Stomach (tissue), 8 donors: ENCODE measurements at regions not wholly inside any gene's neighbourhood (a gene's known extent, or its start where the extent isn't known, plus 50 kb on each side); places are given as distances from the start of the nearest gene placed in this dataset.
A peak's percentile ranks its signal among the peaks of the same experiment; 100 is the strongest.

Experiments
- DNase-seq, 2 donors: peaks; one replicate each; pipeline versions ENCODE4 v3.0.0 to v3.0.0-alpha.2; 2013 to 2019
- H3K27ac ChIP-seq, 5 donors: fragments of 200-600 bp in 4 of 5; sonication (generic) in 4 of 5; one replicate each; pipeline ENCODE4 v1.5.1; 2013 to 2019; ENCODE audit warnings: mild to moderate bottlenecking in 1 of 5, moderate library complexity in 1 of 5
- H3K27me3 ChIP-seq, 3 donors: fragments of 200-600 bp; sonication (generic); one replicate each; pipeline ENCODE4 v1.5.1; 2017 to 2019; ENCODE audit warnings: mixed run types in 1 of 3
- H3K36me3 ChIP-seq, 4 donors: fragments of 200-600 bp; sonication (generic); 1 replicate in 3 of 4; 2 replicates in 1 of 4; pipeline ENCODE4 v1.5.1; 2016 to 2019
- H3K4me1 ChIP-seq, 4 donors: fragments of 200-600 bp; sonication (generic); one replicate each; pipeline ENCODE4 v1.5.1; 2016 to 2019
- H3K4me3 ChIP-seq, 4 donors: fragments of 200-600 bp; sonication (generic) in 3 of 4; one replicate each; pipeline ENCODE4 v1.5.1; 2016 to 2019; ENCODE audit warnings: mild to moderate bottlenecking in 1 of 4
- H3K9me3 ChIP-seq, 4 donors: fragments of 200-600 bp; sonication (generic); one replicate each; pipeline ENCODE4 v1.5.1; 2016 to 2019
- EP300 ChIP-seq: sonication (generic); formaldehyde crosslinking; IDR thresholded peaks from one replicate; pipeline ENCODE4 v1.6.1; 2017; ENCODE audit warnings: antibody characterized with exemption
- POLR2A ChIP-seq, 4 donors: fragments of 450-650 bp; IDR thresholded peaks; one replicate each; pipeline ENCODE4 v1.6.1; 2016; ENCODE audit warnings: antibody characterized with exemption in 4 of 4, control low read depth in 2 of 4, mild to moderate bottlenecking in 1 of 4, moderate library complexity in 1 of 4
- POLR2AphosphoS5 ChIP-seq, 3 donors: sonication (generic); formaldehyde crosslinking; IDR thresholded peaks; one replicate each; pipeline ENCODE4 v1.6.1; 2016; ENCODE audit warnings: antibody characterized with exemption in 3 of 3
- WGBS, 5 donors: extraction: QIAGEN DNeasy Blood & Tissue Kit in 3 of 5; methylation state at CpG; one replicate each; pipeline versions ENCODE4 v1.1.5 to v1.1.7; 2013 to 2018; 5-methylcytosine and 5-hydroxymethylcytosine counted together
- intact Hi-C: fragments of 100-400 bp; cut with DNase I; formaldehyde crosslinking; loops from one replicate; pipeline ENCODE4 v1.15.1; 2023; ENCODE audit warnings: low total_unique reads
- TF ChIP-seq, protein P1 (sequence below), 7 experiments: fragments of 450-650 bp in 4 of 7; fragments of 200-600 bp in 3 of 7; sonication (generic) in 3 of 7; IDR thresholded peaks; one replicate each; pipeline ENCODE4 v1.5.1; 2016 to 2019; ENCODE audit warnings: antibody characterized with exemption in 7 of 7, control low read depth in 2 of 7, mild to moderate bottlenecking in 1 of 7
- donor health status: healthy with polysubstance abuse.
- donor health status: Bipolar disorder and iron deficiency.
- donor health status: healthy.

DNA sequence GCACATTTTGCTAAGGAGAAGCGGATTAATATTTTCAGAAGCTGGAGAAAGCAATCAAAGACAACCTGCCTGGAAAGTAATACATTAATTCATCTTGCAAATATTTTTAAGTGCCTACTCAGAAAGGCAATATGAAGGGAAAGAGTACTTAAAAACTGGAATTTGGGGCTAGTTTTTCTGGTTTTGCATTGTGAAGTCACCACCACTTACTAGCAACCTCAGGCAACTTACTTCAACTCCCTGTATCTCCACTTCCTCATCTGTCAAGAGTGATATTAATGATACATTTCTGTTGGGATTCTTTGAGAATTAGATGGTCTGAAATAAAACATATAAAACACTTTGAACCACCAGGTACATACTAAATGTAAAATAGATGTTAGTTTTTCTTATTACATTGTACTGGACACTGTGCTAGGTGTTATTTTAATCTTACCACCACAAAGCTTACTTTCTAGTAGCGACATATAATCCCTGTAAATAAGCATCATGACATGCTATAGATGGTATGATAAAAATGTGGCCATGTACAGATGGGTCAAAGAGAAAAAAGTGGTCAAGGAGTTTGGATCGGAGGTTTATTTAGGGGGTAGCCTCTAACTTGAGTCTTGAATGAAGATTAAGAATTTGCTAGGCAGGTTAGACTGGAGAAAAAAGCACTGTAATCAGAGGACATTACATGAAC is 101.2 kb downstream of the SPRY2 start:
- Histone ChIP-seq H3K27me3 (no peaks in the 10 kb centered on the region), H3K27ac (no peak overlapping the region), H3K36me3 (no peaks in the 10 kb centered on the region), H3K4me3 (no peak overlapping the region), H3K4me1 (peaks cover 0 to 7% (median 3%) of the 10 kb centered on the region in 4 donors), H3K9me3 (no peaks in the 10 kb centered on the region)
- no peak for DNase-seq
- WGBS, 5 donors, result 68 to 90% (median 81%) methylated on average over 3 of the region's 3 CpGs
- TF ChIP-seq, protein P1, sequence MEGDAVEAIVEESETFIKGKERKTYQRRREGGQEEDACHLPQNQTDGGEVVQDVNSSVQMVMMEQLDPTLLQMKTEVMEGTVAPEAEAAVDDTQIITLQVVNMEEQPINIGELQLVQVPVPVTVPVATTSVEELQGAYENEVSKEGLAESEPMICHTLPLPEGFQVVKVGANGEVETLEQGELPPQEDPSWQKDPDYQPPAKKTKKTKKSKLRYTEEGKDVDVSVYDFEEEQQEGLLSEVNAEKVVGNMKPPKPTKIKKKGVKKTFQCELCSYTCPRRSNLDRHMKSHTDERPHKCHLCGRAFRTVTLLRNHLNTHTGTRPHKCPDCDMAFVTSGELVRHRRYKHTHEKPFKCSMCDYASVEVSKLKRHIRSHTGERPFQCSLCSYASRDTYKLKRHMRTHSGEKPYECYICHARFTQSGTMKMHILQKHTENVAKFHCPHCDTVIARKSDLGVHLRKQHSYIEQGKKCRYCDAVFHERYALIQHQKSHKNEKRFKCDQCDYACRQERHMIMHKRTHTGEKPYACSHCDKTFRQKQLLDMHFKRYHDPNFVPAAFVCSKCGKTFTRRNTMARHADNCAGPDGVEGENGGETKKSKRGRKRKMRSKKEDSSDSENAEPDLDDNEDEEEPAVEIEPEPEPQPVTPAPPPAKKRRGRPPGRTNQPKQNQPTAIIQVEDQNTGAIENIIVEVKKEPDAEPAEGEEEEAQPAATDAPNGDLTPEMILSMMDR (IDR thresholded peaks at IDR 0.05), result no peak
- TF ChIP-seq POLR2A (IDR thresholded peaks at IDR 0.05), result no peak
- no peak for TF ChIP-seq EP300
- no peak for TF ChIP-seq POLR2AphosphoS5 (IDR thresholded peaks at IDR 0.05)
- intact Hi-C loops, result no loop called here

DNA sequence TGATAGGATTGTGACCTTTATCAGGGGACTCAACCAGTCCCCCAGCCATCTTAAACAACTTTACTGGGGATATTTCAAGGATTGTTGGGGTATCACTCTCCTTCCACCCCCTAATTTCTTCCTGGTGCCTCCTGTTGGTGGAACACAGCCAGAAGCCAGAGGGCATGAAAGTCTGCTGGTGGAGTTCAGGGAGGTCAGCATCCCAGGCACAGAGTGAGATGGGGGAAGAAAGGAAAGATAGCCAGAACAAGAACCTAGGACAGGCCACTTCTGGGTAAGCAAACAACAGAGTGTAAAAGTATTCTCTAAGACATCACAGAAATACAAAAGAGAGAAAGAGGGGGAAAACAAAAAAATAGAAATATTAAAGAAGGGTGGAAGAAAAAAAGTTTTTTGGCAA is 101.8 kb downstream of the SPRY2 start:
- TF ChIP-seq, protein P1 (IDR thresholded peaks at IDR 0.05), result no peak
- TF ChIP-seq POLR2A (IDR thresholded peaks at IDR 0.05) (no peak), EP300 (no peak), POLR2AphosphoS5 (IDR thresholded peaks at IDR 0.05) (no peak)
- H3K4me3 ChIP-seq, result no peak overlapping the region
- H3K4me1 ChIP-seq, result peaks cover 0 to 7% (median 3%) of the 10 kb centered on the region in 4 donors
- intact Hi-C loops, result no loop called here
- H3K9me3 ChIP-seq, result no peaks in the 10 kb centered on the region
- no peak for DNase-seq
- no peak overlapping the region for H3K27ac ChIP-seq
- no peaks in the 10 kb centered on the region for H3K27me3 ChIP-seq
- no peaks in the 10 kb centered on the region for H3K36me3 ChIP-seq

DNA sequence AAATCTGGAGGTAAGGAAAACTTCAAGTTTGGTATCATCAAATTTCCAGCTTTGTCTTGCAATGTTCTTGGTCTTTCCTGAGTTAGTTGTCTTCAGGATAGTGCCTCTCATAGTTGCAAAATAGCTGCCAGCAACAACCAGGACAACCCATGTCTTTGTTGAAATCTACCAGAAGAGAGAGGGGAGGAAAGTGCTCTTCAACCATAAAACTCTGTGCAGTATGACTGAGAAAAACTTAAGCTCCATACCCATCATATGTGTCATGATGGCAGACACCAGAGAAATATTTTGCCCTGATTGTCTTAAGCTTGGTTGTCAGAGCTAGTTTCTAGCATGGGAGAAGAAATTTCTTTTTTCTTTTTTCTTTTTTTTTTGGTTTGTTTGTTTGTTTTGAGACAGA is 103.3 kb downstream of the SPRY2 start:
- intact Hi-C loops, result no loop called here

DNA sequence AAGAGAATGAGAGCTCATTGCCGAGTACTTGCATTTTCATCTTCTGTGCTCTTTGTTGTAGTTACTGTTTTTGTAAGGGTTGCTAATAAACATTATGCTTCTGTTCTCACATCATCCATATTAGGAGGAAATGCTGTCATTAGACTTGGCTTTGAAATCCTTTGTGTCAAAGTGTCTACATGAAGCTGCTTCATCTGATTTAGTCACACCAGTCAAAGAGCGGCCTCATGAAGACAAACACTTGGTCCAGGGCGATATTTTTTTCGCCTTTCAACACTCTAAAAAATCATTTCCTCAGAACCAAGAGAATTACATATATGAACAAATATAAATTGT is 105.0 kb downstream of the SPRY2 start:
- H3K36me3 ChIP-seq, result no peaks in the 10 kb centered on the region
- H3K4me1 ChIP-seq, result peaks cover 0 to 7% (median 3%) of the 10 kb centered on the region in 4 donors
- no peaks in the 10 kb centered on the region for H3K9me3 ChIP-seq
- TF ChIP-seq POLR2A (IDR thresholded peaks at IDR 0.05) (no peak), EP300 (no peak), POLR2AphosphoS5 (IDR thresholded peaks at IDR 0.05) (no peak)
- TF ChIP-seq, protein P1 (IDR thresholded peaks at IDR 0.05), result no peak
- peak in 1 of 2 donors; percentile 18 for DNase-seq
- no peak overlapping the region for H3K4me3 ChIP-seq
- no peak overlapping the region for H3K27ac ChIP-seq
- intact Hi-C loops, result no loop called here
- WGBS, 5 donors, result 75 to 86% (median 83%) methylated on average over 4 of the region's 4 CpGs
- no peaks in the 10 kb centered on the region for H3K27me3 ChIP-seq

More for the DNA sequence above, 103.3 kb downstream of the SPRY2 start:
- Histone ChIP-seq H3K4me3 (no peak overlapping the region), H3K4me1 (peaks cover 0 to 7% (median 3%) of the 10 kb centered on the region in 4 donors), H3K36me3 (no peaks in the 10 kb centered on the region), H3K27me3 (no peaks in the 10 kb centered on the region), H3K9me3 (no peaks in the 10 kb centered on the region), H3K27ac (no peak overlapping the region)
- DNase-seq, result no peak
- no peak for TF ChIP-seq EP300
- TF ChIP-seq POLR2AphosphoS5 (IDR thresholded peaks at IDR 0.05), result no peak
- TF ChIP-seq, protein P1 (IDR thresholded peaks at IDR 0.05), result no peak
- no peak for TF ChIP-seq POLR2A (IDR thresholded peaks at IDR 0.05)
